ENCODE measurements at regions not wholly inside any gene's neighbourhood (a gene's known extent, or its start where the extent isn't known, plus 50 kb on each side); places are given as distances from the start of the nearest gene placed in this dataset.

GRCh38 chr3:118480101-118480860 lies 554.4 kb downstream of the IGSF11 start:
- TF ChIP-seq CTCF (IDR thresholded peaks at IDR 0.05) (no peak), POLR2A (IDR thresholded peaks at IDR 0.05) (no peak)

All from transverse colon (tissue), 3 donors.